DMS 273 (cell line): ENCODE measurements at regions not wholly inside any gene's neighbourhood (a gene's known extent, or its start where the extent isn't known, plus 50 kb on each side); places are given as distances from the start of the nearest gene placed in this dataset.

Source experiments
- DNase-seq: peaks from one replicate; lab custom pipeline; 2025; ENCODE audit not compliant: unreplicated experiment; lab: John Stamatoyannopoulos, UW

GRCh38 chr2:120968307-120969015, 232.8 kb downstream of the GLI2 start:
- no peak for DNase-seq

GRCh38 chr2:120969613-120970355, 234.1 kb downstream of the GLI2 start:
- DNase-seq = no peak

GRCh38 chr2:120971866-120972265, 236.2 kb downstream of the GLI2 start:
- DNase-seq = no peak

- DNase-seq = no peak
These were observed 236.6 kb downstream of the GLI2 start for GRCh38 chr2:120972286-120972685.

GRCh38 chr2:120973196-120973595, 237.5 kb downstream of the GLI2 start:
- DNase-seq = no peak

- DNase-seq = no peak
These were observed 239.3 kb downstream of the GLI2 start for GRCh38 chr2:120974950-120975349.

GRCh38 chr2:120976501-120977307, 241.0 kb downstream of the GLI2 start:
- no peak for DNase-seq

- no peak for DNase-seq
These were observed 242.1 kb downstream of the GLI2 start for GRCh38 chr2:120977582-120978358.

- no peak for DNase-seq
These were observed 242.8 kb downstream of the GLI2 start for GRCh38 chr2:120978359-120979050.

- DNase-seq = no peak
These were observed 243.7 kb downstream of the GLI2 start for GRCh38 chr2:120979398-120979797.

GRCh38 chr2:120979921-120980320, 244.3 kb downstream of the GLI2 start:
- no peak for DNase-seq

GRCh38 chr2:120981443-120981842, 245.8 kb downstream of the GLI2 start:
- DNase-seq = no peak

- DNase-seq = no peak
These were observed 246.9 kb downstream of the GLI2 start for GRCh38 chr2:120982598-120982997.

- DNase-seq = peak; percentile 47
These were observed 247.7 kb downstream of the GLI2 start for GRCh38 chr2:120983344-120983743.

GRCh38 chr2:120984046-120984445, 248.4 kb downstream of the GLI2 start:
- DNase-seq = no peak

- no peak for DNase-seq
These were observed 248.9 kb downstream of the GLI2 start for GRCh38 chr2:120984452-120985173.

GRCh38 chr2:120985174-120985996, 249.7 kb downstream of the GLI2 start:
- DNase-seq = no peak

- DNase-seq = no peak
These were observed 250.5 kb downstream of the GLI2 start for GRCh38 chr2:120985997-120986651.
